Tongue (tissue), 1 donor: ENCODE measurements at regions not wholly inside any gene's neighbourhood (a gene's known extent, or its start where the extent isn't known, plus 50 kb on each side); places are given as distances from the start of the nearest gene placed in this dataset.

ENCODE experiments used
- DNase-seq: peaks from one replicate; pipeline ENCODE4 v3.0.0-alpha.2; 2015

DNA sequence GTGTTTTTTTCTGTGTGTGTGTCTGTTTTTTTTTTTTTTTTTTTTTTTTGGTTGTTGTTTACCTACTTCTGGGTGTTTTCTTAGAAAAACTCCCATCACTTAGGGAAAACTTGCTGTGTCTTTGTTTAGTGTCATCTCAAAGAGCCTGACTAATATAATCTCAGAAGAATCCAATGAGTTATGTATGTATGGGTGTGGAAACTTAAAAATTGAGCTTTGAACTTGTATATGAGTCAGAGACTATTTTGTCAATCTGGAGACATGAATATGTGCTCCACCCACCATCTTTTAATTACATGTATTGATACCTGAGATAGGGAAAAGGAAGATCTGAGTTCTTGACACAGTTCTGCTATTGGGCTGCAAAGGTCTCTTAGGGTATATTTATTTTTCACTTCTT, 140.7 kb upstream of the SPRY2 start:
- DNase-seq: no peak

DNA sequence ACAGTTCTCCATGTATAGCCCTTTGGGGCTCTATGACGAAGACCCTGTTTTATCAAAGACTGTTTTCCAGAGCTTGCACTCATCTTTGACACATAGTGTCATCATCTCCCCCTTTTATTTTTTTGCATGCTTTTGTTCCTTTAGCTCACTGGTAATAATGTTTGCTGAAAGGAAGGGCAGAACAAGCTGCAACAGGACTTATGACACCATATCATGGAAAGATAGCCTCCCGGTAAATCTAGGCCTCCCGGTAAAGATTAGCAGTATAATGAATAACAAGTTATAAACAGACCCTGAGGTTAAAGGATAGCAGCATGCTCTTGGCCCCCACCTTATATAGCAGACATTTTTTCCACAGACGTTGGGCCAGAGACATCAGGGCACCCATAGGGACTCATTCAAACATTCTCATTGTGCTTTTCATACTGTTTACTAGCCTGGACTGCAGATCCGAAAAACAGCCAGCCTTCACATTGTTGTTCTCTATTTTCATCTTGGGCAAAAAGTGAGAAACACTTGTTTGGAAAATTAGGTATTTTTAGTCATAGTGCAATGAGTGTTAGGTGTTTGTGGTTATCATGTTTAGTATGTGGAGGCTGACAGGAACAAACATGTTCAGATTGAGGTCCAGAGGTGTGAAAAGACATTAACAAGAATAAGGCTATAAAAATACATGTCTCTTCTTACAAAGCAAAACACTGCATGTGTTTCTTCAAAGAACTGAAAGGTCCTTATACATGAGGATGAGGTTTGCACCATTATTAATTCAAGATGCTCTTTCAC, 136.9 kb upstream of the SPRY2 start:
- DNase-seq: no peak

DNA sequence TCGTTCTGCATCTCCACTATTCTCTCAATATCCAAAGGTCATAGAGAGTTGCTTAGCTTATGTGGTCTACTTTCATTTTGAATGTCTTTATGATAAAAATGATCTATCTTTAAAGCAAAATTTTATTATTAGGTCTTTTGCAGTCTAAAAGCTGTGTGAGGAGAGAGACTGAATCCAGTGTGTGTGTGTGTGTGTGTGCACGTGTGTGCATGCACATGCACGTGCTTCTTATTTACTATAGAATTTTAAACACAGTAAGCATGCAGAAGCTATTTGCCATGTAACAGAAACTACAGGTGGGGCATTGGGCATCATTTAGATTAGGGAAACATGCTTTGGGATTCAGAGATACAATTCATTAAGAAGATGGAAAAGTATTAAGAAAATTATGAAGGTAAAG, 136.0 kb upstream of the SPRY2 start:
- DNase-seq: no peak

- no peak for DNase-seq
These were observed 134.8 kb upstream of the SPRY2 start for GRCh38 chr13:80475718-80476117.

DNA sequence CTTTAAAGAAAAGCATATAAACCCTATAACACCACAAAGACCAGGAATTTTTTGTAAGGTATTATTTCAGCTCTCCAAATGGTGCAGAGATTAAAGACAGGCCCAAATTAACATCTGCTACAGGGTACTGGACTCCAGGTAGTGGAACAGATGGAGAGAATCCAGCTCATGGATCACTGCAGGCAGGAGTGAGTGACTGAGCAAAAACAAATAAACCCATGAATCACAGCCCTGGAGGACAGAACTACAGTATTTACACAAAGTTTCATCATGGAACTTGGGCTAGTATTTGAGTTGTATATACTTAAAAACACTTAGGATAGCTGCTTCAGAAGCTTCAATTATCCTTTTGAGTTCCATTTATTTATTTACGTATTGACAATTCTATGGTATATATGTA, 132.8 kb upstream of the SPRY2 start:
- DNase-seq: peak; percentile 24

GRCh38 chr13:80469853-80470381, 129.0 kb upstream of the SPRY2 start:
- peak; percentile 80 for DNase-seq

DNA sequence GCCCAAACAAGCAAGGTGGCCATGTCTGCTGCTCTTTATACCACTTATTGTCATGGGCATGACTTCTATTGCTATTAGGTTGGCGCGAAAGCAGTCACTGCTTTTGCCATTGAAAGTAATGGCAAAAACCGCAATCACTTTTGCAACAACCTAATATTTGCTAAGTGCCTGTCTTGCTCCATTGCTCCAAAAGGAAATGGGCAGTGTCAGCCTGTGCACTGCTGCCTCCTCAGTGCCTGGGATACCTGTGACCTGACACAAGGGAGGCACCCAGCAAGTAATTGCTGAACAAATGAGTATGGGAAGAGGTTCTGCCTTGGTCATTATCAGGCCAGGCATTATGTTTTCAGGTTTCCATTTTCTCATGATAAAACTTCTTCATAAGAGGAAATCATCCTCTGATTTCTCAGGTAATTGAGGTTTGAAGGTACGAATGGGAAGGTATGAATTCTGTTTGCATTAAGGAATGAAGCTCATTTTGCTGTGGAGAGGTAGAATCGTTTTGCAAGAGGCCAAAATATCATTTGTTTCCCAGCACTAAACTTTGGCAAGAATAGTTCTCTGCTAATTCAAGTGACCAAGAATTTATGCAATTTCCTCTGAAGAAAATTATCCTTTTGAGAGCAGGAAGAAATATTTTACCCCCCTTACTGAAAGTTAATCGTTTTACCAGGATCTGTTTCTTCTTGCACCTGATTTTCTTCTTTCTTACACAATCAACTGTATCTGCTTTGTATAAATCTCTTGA, 128.4 kb upstream of the SPRY2 start:
- DNase-seq: no peak

DNA sequence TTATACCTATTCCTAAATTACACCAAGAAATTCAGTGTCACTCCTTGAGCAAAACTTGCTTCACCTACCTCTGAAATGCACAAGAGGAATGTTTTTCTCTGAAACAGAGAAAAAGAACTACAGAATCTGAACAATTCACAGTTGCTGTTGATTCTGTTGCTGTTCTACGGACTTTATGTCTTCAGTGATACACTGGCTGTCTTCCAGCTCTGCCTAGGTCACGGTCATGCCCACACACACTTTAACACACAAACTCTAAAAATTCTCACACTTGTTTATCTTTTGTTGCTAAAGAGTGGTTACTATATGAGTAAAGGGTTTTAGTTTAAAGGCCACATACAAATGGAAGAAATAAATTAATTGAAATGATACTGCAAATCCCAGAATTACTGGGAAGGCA, 124.4 kb upstream of the SPRY2 start:
- no peak for DNase-seq

DNA sequence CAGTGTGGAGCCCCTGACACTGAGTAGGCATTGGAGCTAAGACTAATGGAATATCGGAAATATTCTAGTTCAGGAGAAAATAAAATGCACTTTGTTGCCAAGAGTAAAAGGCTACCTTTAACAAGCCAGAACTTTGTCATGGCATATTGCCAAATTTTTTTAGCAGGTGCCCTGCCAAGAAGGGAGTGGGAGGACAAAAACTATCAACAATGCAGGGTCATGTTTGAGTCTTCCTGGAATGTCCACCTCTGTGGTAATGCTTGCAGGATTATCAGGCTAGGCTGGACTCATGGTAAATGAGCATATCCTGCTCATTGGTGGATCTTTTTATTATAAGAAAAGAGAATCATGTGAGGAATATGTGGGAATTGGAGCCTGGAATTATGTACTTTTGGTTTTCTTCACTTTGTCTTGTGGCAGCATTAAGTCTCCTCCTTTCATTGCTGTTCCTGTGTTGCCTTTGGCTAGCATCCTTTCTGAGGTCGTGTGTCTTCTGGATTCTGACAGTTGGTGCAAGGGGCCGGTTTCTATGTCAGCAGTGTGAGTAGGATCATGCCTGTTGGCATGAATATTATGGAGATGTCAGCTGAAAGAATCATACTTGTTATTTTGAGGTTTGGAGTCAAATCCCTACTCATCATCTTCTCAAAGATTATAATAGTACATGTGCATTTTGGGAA, 122.9 kb upstream of the SPRY2 start:
- no peak for DNase-seq

- no peak for DNase-seq
These were observed 121.6 kb upstream of the SPRY2 start for GRCh38 chr13:80462567-80462966.

DNA sequence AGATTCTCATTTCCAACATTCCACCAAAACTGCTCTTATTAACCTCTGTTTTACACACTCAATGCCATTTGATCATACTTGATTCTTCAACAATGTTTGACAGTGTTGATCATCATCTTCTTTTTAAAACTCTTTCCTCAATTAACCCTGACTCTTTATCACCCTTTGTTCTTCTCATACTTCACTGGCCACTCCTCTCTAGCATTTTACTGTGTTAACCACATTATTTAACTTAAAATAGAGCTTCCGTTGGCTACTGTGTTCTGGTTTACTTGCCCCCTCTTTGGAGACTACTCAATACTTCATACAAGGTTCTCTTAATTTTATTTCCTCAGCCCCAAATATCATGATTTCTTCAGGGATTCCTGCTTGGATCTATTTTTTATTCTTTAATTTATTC, 121.1 kb upstream of the SPRY2 start:
- no peak for DNase-seq

- no peak for DNase-seq
These were observed 117.6 kb upstream of the SPRY2 start for GRCh38 chr13:80458543-80458942.

DNA sequence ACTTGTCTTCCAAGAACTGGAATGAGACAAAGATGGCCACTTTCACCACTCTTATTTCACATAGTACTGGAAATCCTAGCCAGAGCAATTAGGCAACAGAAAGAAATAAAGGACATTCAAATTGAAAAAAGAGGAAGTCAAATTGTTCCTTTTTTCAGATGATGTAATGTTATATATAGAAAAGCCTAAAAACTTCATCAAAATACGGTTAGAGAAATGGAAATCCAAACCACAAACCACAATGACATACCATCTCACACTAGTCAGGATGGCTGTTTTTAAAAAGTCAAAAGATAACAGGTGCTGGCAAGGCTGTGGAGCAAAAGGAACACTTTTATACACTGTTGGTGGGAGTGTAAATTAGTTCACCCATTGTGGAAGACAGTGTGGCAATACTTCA, 113.3 kb upstream of the SPRY2 start:
- DNase-seq: no peak

DNA sequence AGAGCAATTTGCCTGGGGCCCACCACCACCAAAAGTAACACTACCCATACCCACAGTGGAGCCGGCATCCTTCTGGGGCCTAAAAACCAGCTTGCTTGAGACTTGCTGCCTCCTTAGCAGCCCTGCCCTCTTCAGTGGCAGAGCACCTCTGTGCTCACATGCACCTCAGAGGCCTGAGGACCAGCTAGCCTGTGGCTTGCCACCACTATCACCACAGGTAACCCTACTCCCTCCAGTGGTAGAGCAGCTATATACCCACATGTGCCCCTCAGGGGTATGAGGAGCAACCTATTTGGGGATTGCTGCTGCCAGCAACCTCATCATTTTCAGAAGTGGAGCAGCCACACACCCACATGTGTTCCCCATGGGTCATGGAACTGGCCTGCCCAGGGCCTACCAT, 111.4 kb upstream of the SPRY2 start:
- no peak for DNase-seq

- DNase-seq: no peak
These were observed 110.7 kb upstream of the SPRY2 start for GRCh38 chr13:80451641-80452040.

- no peak for DNase-seq
These were observed 109.5 kb upstream of the SPRY2 start for GRCh38 chr13:80450386-80450785.

DNA sequence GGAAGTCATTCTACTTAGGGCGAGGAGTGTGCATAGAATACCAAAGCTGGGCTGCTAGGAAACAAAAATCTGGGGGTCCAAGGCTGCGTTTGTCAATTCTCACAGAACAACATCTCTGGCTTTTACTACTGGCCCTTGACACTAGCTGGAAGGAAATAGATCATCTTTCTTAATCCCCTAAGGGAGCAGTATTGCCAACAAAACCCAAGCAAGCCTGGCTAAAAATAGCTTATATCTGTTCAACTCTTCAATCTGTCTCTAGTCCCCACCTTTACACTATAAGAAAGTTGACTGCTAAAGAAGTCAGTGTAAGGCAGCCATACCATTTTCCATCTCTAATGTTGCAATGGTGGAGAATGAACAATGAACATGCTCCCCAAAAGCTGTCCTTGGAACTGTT, 107.8 kb upstream of the SPRY2 start:
- DNase-seq: no peak

DNA sequence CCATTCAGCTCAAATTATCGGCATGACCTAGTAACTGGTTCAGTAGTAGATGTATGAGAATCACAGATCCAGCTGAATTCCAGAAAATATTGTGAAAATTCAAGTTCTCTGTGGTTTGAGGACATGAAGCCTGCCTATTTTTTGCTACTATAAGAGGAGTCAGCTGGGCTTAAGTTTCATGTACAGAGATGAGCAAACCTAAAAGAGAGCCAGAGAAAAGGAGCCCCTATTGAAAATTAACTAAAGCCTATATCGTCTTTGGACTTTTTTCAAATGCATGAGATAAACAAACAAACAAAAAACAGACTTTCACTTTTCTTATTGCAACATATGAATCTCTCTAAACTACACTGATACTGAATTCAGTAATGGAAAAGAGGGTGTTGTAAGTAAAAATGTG, 106.8 kb upstream of the SPRY2 start:
- no peak for DNase-seq

- no peak for DNase-seq
These were observed 103.5 kb upstream of the SPRY2 start for GRCh38 chr13:80444240-80445015.

GRCh38 chr13:80442609-80443008, 101.7 kb upstream of the SPRY2 start:
- no peak for DNase-seq

DNA sequence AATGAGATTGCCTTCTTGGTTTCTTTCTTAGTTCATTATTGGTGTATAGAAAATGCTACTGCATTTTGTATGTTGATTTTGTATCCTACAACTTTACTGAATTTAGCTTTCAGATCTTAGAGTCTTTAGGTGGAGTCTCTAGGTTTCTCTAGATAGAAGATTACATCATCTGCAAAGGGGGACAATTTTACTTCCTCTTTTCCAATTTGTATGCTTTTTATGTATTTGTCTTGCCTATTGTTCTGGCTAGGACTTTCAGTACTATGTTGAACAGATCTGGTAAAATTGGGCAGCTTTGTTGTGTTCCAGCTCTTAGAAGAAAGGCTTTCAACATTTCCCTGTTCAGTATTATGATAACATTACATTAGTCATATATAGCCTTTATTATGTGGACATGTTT, 101.0 kb upstream of the SPRY2 start:
- DNase-seq: no peak

DNA sequence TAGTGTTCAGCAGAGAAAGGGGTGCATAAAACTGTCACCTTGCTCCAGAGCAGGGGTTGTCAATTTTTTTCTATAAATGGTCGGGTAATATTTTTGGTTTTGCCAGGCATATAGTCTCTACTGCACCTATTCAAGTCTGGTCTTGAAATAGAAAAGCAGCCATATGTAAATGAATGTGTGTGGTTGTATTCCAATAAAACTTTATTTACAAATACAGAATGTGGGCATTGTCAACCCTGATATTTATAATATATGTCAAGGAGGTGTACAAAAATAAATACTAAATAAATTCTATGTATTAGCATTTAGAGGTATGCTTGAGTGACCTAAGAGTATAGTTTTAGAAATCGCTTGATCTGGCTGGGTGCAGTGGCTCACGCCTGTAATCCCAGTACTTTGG, 97.6 kb upstream of the SPRY2 start:
- no peak for DNase-seq
